ENCODE measurements at regions not wholly inside any gene's neighbourhood (a gene's known extent, or its start where the extent isn't known, plus 50 kb on each side); places are given as distances from the start of the nearest gene placed in this dataset.
"Not testable (repeated sequence)": the region's sequence is repeated elsewhere in the genome, so short reads cannot be mapped to it uniquely, and the experiment has no call there.

DNA sequence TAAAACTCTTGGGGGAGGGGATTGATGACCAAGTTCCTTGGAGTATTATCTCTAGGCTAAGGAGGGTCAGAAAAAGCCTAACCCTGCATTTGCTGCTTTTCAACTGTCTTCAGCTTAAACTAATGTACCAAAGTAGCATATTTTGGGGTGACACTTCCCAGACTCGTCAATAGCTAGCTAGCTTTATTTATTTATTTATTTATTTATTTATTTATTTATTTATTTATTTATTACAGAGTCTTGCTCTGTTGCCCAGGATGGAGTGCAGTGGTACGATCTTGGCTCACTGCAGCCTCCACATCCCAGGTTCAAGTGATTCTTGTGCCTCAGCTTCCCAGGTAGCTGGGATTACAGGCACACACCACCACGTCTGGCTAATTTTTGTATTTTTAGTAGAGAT, 257.1 kb downstream of the S1PR1 start:
- H3K27ac ChIP-seq (ENCODE audit: extremely low read length, insufficient read depth, low read length); H3K4me3 ChIP-seq (replicated peaks in 1 of 3; ENCODE audit: insufficient read depth in 1 of 3, low read depth in 2 of 3, low read length in 3 of 3); ATAC-seq; H3K36me3 ChIP-seq (replicated peaks in 1 of 2; ENCODE audit: control insufficient read depth in 1 of 2, insufficient read depth in 2 of 2, low read length in 2 of 2); POLR2A ChIA-PET; H4K20me1 ChIP-seq (ENCODE audit: insufficient read depth, low read length); H3K27me3 ChIP-seq (ENCODE audit: control insufficient read depth in 1 of 2, insufficient read depth in 2 of 2, low read length in 2 of 2); BruUV-seq (replicated peaks); H3K4me1 ChIP-seq (ENCODE audit: insufficient read depth, low read length); intact Hi-C loops (cut with micrococcal nuclease; ENCODE audit: unreplicated experiment); FAIRE-seq; H3K4me2 ChIP-seq (ENCODE audit: low read depth, low read length); H3K9ac ChIP-seq (ENCODE audit: insufficient read depth, low read depth, low read length); H3K79me2 ChIP-seq (ENCODE audit: insufficient read depth, low read length); CTCF ChIA-PET (ENCODE audit: low intra/inter-chr PET ratio, low total read pairs); in situ Hi-C loops (cut with HindIII; ENCODE audit: extremely low pct_ligation_motif_present, low pct_unique_long_range_greater_than_20kb); DNase-seq (ENCODE audit: low spot score); H3K9me3 ChIP-seq (ENCODE audit: low read length); H2AFZ ChIP-seq (ENCODE audit: low read length): not testable (repeated sequence)
- 0% methylated on average over 3 of the region's 3 CpGs for WGBS (ENCODE audit: low lambda C conversion rate)

- no TSS peak for BruUV-seq (replicated peaks)
- Histone ChIP-seq H3K9ac (ENCODE audit: insufficient read depth, low read depth, low read length) (no peak overlapping the region), H3K4me3 (replicated peaks in 1 of 3; ENCODE audit: insufficient read depth in 1 of 3, low read depth in 2 of 3, low read length in 3 of 3) (no peak overlapping the region), H3K9me3 (ENCODE audit: low read length) (no peaks in the 10 kb centered on the region), H2AFZ (ENCODE audit: low read length) (no peak overlapping the region), H3K4me1 (ENCODE audit: insufficient read depth, low read length) (no peaks in the 10 kb centered on the region), H3K4me2 (ENCODE audit: low read depth, low read length) (no peak overlapping the region), H3K79me2 (ENCODE audit: insufficient read depth, low read length) (no peaks in the 10 kb centered on the region), H3K27me3 (ENCODE audit: control insufficient read depth in 1 of 2, insufficient read depth in 2 of 2, low read length in 2 of 2) (no peaks in the 10 kb centered on the region), H3K27ac (ENCODE audit: extremely low read length, insufficient read depth, low read length) (no peak overlapping the region), H3K36me3 (replicated peaks in 1 of 2; ENCODE audit: control insufficient read depth in 1 of 2, insufficient read depth in 2 of 2, low read length in 2 of 2) (no peaks in the 10 kb centered on the region), H4K20me1 (ENCODE audit: insufficient read depth, low read length) (no peaks in the 10 kb centered on the region)
- no peak for ATAC-seq
- in situ Hi-C loops (cut with HindIII; ENCODE audit: extremely low pct_ligation_motif_present, low pct_unique_long_range_greater_than_20kb) (no loop called here), intact Hi-C loops (cut with micrococcal nuclease; ENCODE audit: unreplicated experiment) (no loop called here)
- POLR2A ChIA-PET, result no interaction called here
- CTCF ChIA-PET (ENCODE audit: low intra/inter-chr PET ratio, low total read pairs), result no interaction called here
- TF ChIP-seq TRIM24 (CRISPR knock-in tag; IDR thresholded peaks at IDR 0.05) (no peak), TCF7L2 (IDR thresholded peaks at IDR 0.05; ENCODE audit: low read depth, low read length) (no peak), AGO1 (IDR thresholded peaks at IDR 0.05; ENCODE audit: low read depth, low read length, poor library complexity, severe bottlenecking) (no peak), CREBL2 (CRISPR knock-in tag; IDR thresholded peaks at IDR 0.05; ENCODE audit: borderline replicate concordance) (no peak), IRX3 (CRISPR knock-in tag; IDR thresholded peaks at IDR 0.05; ENCODE audit: borderline replicate concordance, low read depth) (no peak), SAFB2 (CRISPR knock-in tag; IDR thresholded peaks at IDR 0.05; ENCODE audit: borderline replicate concordance, low read depth) (no peak), NR2C2 (CRISPR knock-in tag; IDR thresholded peaks at IDR 0.05; ENCODE audit: borderline replicate concordance) (no peak), ZNF143 (CRISPR knock-in tag; IDR thresholded peaks at IDR 0.05) (no peak), CCAR2 (optimal IDR thresholded peaks at IDR 0.05; ENCODE audit: low read depth, low read length) (no peak), SAP130 (CRISPR knock-in tag; IDR thresholded peaks at IDR 0.05; ENCODE audit: low read depth) (no peak), ZNF432 (CRISPR knock-in tag; IDR thresholded peaks at IDR 0.05; ENCODE audit: borderline replicate concordance) (no peak)
- TF ChIP-seq, protein P1, sequence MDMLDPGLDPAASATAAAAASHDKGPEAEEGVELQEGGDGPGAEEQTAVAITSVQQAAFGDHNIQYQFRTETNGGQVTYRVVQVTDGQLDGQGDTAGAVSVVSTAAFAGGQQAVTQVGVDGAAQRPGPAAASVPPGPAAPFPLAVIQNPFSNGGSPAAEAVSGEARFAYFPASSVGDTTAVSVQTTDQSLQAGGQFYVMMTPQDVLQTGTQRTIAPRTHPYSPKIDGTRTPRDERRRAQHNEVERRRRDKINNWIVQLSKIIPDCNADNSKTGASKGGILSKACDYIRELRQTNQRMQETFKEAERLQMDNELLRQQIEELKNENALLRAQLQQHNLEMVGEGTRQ (IDR thresholded peaks at IDR 0.05; ENCODE audit: low read depth, low read length), result no peak
- TF ChIP-seq, protein P1 (CRISPR knock-in tag; IDR thresholded peaks at IDR 0.05; ENCODE audit: borderline replicate concordance), result no peak
- TF ChIP-seq, protein P2, sequence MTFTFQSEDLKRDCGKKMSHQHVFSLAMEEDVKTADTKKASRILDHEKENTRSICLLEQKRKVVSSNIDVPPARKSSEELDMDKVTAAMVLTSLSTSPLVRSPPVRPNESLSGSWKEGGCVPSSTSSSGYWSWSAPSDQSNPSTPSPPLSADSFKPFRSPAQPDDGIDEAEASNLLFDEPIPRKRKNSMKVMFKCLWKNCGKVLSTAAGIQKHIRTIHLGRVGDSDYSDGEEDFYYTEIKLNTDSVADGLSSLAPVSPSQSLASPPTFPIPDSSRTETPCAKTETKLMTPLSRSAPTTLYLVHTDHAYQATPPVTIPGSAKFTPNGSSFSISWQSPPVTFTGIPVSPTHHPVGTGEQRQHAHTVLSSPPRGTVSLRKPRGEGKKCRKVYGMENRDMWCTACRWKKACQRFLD (CRISPR knock-in tag; IDR thresholded peaks at IDR 0.05; ENCODE audit: borderline replicate concordance), result no peak
- no peak for DNase-seq (ENCODE audit: low spot score)
- FAIRE-seq, result no peak
- WGBS (ENCODE audit: low lambda C conversion rate), result 0% methylated on average over 2 of the region's 2 CpGs
These were observed 259.3 kb downstream of the S1PR1 start for GRCh38 chr1:101496109-101496508.

All from HepG2 (cell line).